Spinal cord (tissue), 9 donors: ENCODE measurements at regions not wholly inside any gene's neighbourhood (a gene's known extent, or its start where the extent isn't known, plus 50 kb on each side); places are given as distances from the start of the nearest gene placed in this dataset.

ENCODE experiments used
- DNase-seq, 6 donors: peaks; one replicate each; pipeline versions ENCODE4 v3.0.0 to v3.0.0-alpha.2; 2013 to 2015; ENCODE audit warnings: low spot score in 6 of 6, low read depth in 4 of 6
- H3K27ac ChIP-seq: one replicate; pipeline ENCODE4 v1.5.1; 2013; ENCODE audit warnings: low read depth, low read length, control low read depth
- H3K27me3 ChIP-seq: one replicate; pipeline ENCODE4 v1.6.1; 2013; ENCODE audit warnings: low read length; ENCODE audit not compliant: control insufficient read depth, insufficient read depth
- H3K36me3 ChIP-seq: one replicate; pipeline ENCODE4 v1.6.1; 2013; ENCODE audit warnings: low read length; ENCODE audit not compliant: control insufficient read depth, insufficient read depth
- H3K4me1 ChIP-seq: one replicate; pipeline ENCODE4 v1.6.1; 2013; ENCODE audit warnings: low read length; ENCODE audit not compliant: control insufficient read depth, insufficient read depth
- H3K4me3 ChIP-seq: one replicate; pipeline ENCODE4 v1.5.1; 2013; ENCODE audit warnings: low read depth, low read length, control low read depth
- H3K9me3 ChIP-seq: one replicate; pipeline ENCODE4 v1.6.1; 2013; ENCODE audit warnings: low read length; ENCODE audit not compliant: control insufficient read depth, insufficient read depth
- WGBS: methylation state at CpG from one replicate; pipeline ENCODE4 v1.1.5; 2013; ENCODE audit warnings: missing lambda C conversion rate; ENCODE audit not compliant: insufficient coverage; 5-methylcytosine and 5-hydroxymethylcytosine counted together
- donor health status: healthy.

- no CpG with 5 or more reads among the region's 4 CpGs for WGBS
- DNase-seq: no peak
- no peaks in the 10 kb centered on the region for H3K36me3 ChIP-seq
- no peak overlapping the region for H3K27ac ChIP-seq
- H3K4me1 ChIP-seq: no peaks in the 10 kb centered on the region
- H3K9me3 ChIP-seq: no peaks in the 10 kb centered on the region
- H3K4me3 ChIP-seq: no peak overlapping the region
- H3K27me3 ChIP-seq: no peaks in the 10 kb centered on the region
Measured at GRCh38 chr21:38950435-38951094, 144.8 kb downstream of the ETS2 start.

- H3K36me3 ChIP-seq: no peaks in the 10 kb centered on the region
Measured at GRCh38 chr21:38949070-38949380, 143.3 kb downstream of the ETS2 start.

GRCh38 chr21:38948377-38949069 is 142.8 kb downstream of the ETS2 start:
- 97% methylated on average over 3 of the region's 4 CpGs for WGBS
- no peak overlapping the region for H3K27ac ChIP-seq
- no peaks in the 10 kb centered on the region for H3K9me3 ChIP-seq
- DNase-seq: no peak
- peaks cover 5% of the 10 kb centered on the region for H3K4me1 ChIP-seq
- no peaks in the 10 kb centered on the region for H3K27me3 ChIP-seq
- no peaks in the 10 kb centered on the region for H3K36me3 ChIP-seq
- no peak overlapping the region for H3K4me3 ChIP-seq

More at GRCh38 chr21:38949070-38949380, 143.3 kb downstream of the ETS2 start:
- Histone ChIP-seq H3K4me1 (peaks cover 5% of the 10 kb centered on the region), H3K27me3 (no peaks in the 10 kb centered on the region), H3K4me3 (no peak overlapping the region), H3K9me3 (no peaks in the 10 kb centered on the region), H3K27ac (no peak overlapping the region)
- no CpG with 5 or more reads among the region's 1 CpG for WGBS
- DNase-seq: no peak

GRCh38 chr21:38945545-38946245 is 140.0 kb downstream of the ETS2 start:
- no peaks in the 10 kb centered on the region for H3K9me3 ChIP-seq
- DNase-seq: peak in 2 of 6 donors; percentile 52 to 72
- H3K4me3 ChIP-seq: no peak overlapping the region
- H3K4me1 ChIP-seq: peaks cover 10% of the 10 kb centered on the region
- WGBS: 19% methylated on average over 12 of the region's 17 CpGs
- no peak overlapping the region for H3K27ac ChIP-seq
- H3K27me3 ChIP-seq: no peaks in the 10 kb centered on the region
- no peaks in the 10 kb centered on the region for H3K36me3 ChIP-seq

GRCh38 chr21:38944903-38945302 is 139.2 kb downstream of the ETS2 start:
- WGBS: 78% methylated on average over 13 of the region's 14 CpGs

GRCh38 chr21:38944402-38944801 is 138.7 kb downstream of the ETS2 start:
- Histone ChIP-seq H3K36me3 (no peaks in the 10 kb centered on the region), H3K4me1 (peaks cover 10% of the 10 kb centered on the region), H3K9me3 (no peaks in the 10 kb centered on the region), H3K4me3 (no peak overlapping the region), H3K27ac (no peak overlapping the region), H3K27me3 (no peaks in the 10 kb centered on the region)
- no peak for DNase-seq
- WGBS: 92% methylated on average over 9 of the region's 11 CpGs

More at GRCh38 chr21:38944903-38945302, 139.2 kb downstream of the ETS2 start:
- H3K27me3 ChIP-seq: no peaks in the 10 kb centered on the region
- no peaks in the 10 kb centered on the region for H3K36me3 ChIP-seq
- no peak overlapping the region for H3K27ac ChIP-seq
- DNase-seq: no peak
- peaks cover 10% of the 10 kb centered on the region for H3K4me1 ChIP-seq
- no peak overlapping the region for H3K4me3 ChIP-seq
- no peaks in the 10 kb centered on the region for H3K9me3 ChIP-seq

GRCh38 chr21:38942748-38943211 is 137.1 kb downstream of the ETS2 start:
- peaks cover 24% of the 10 kb centered on the region for H3K4me1 ChIP-seq
- H3K36me3 ChIP-seq: no peaks in the 10 kb centered on the region
- H3K4me3 ChIP-seq: no peak overlapping the region
- H3K27me3 ChIP-seq: no peaks in the 10 kb centered on the region
- H3K27ac ChIP-seq: no peak overlapping the region
- DNase-seq: peak in 1 of 6 donors; percentile 87
- 81% methylated on average over 5 of the region's 7 CpGs for WGBS
- no peaks in the 10 kb centered on the region for H3K9me3 ChIP-seq

- no CpG with 5 or more reads among the region's 8 CpGs for WGBS
- no peaks in the 10 kb centered on the region for H3K27me3 ChIP-seq
- H3K4me3 ChIP-seq: no peak overlapping the region
- H3K9me3 ChIP-seq: no peaks in the 10 kb centered on the region
- no peak overlapping the region for H3K27ac ChIP-seq
- no peaks in the 10 kb centered on the region for H3K36me3 ChIP-seq
- H3K4me1 ChIP-seq: peaks cover 21% of the 10 kb centered on the region
- no peak for DNase-seq
Measured at GRCh38 chr21:38938769-38939168, 133.0 kb downstream of the ETS2 start.

- DNase-seq: peak in 5 of 6 donors; percentile 38 to 97 (median 63)
- no peaks in the 10 kb centered on the region for H3K36me3 ChIP-seq
- H3K9me3 ChIP-seq: no peaks in the 10 kb centered on the region
- H3K27ac ChIP-seq: no peak overlapping the region
- no peaks in the 10 kb centered on the region for H3K27me3 ChIP-seq
- no CpG with 5 or more reads among the region's 7 CpGs for WGBS
- no peak overlapping the region for H3K4me3 ChIP-seq
- peaks cover 19% of the 10 kb centered on the region for H3K4me1 ChIP-seq
Measured at GRCh38 chr21:38938343-38938742, 132.6 kb downstream of the ETS2 start.
